Tibial artery (tissue), 4 donors: ENCODE measurements at regions not wholly inside any gene's neighbourhood (a gene's known extent, or its start where the extent isn't known, plus 50 kb on each side); places are given as distances from the start of the nearest gene placed in this dataset.

Experiments
- DNase-seq, 2 donors: peaks; one replicate each; pipeline ENCODE4 v3.0.0-alpha.2; 2019
- H3K27ac ChIP-seq, 2 donors: fragments of 200-600 bp; sonication (generic) in 1 of 2; 1 replicate in 1 of 2; 2 replicates in 1 of 2; pipeline ENCODE4 v1.5.1; 2018 to 2019; ENCODE audit warnings: mild to moderate bottlenecking in 1 of 2
- H3K27me3 ChIP-seq, 2 donors: fragments of 200-600 bp; sonication (generic) in 1 of 2; one replicate each; pipeline versions ENCODE4 v1.5.1 to v1.6.0; 2016 to 2019
- H3K36me3 ChIP-seq, 3 donors: fragments of 200-600 bp; sonication (generic) in 2 of 3; one replicate each; pipeline ENCODE4 v1.5.1; 2016 to 2019; ENCODE audit warnings: mild to moderate bottlenecking in 2 of 3
- H3K4me1 ChIP-seq, 4 donors: fragments of 200-600 bp; sonication (generic) in 2 of 4; 1 replicate in 3 of 4; 2 replicates in 1 of 4; pipeline ENCODE4 v1.5.1; 2016 to 2019
- H3K4me3 ChIP-seq, 2 donors: fragments of 200-600 bp; sonication (generic) in 1 of 2; 1 replicate in 1 of 2; 2 replicates in 1 of 2; pipeline ENCODE4 v1.5.1; 2018 to 2019; ENCODE audit warnings: mild to moderate bottlenecking in 2 of 2
- H3K9me3 ChIP-seq, 3 donors: fragments of 200-600 bp; sonication (generic) in 1 of 3; one replicate each; pipeline ENCODE4 v1.5.1; 2016 to 2019
- intact Hi-C: fragments of 100-400 bp; cut with DNase I; formaldehyde crosslinking; loops from one replicate; pipeline ENCODE4 v1.15.0; 2023; ENCODE audit warnings: low total_unique reads
- TF ChIP-seq, protein P1 (sequence below), 2 experiments: fragments of 200-600 bp in 1 of 2; fragments of 450-650 bp in 1 of 2; IDR thresholded peaks; one replicate each; pipeline ENCODE4 v1.5.1; 2017 to 2019; ENCODE audit warnings: antibody characterized with exemption in 2 of 2, mild to moderate bottlenecking in 1 of 2, moderate library complexity in 1 of 2

DNA sequence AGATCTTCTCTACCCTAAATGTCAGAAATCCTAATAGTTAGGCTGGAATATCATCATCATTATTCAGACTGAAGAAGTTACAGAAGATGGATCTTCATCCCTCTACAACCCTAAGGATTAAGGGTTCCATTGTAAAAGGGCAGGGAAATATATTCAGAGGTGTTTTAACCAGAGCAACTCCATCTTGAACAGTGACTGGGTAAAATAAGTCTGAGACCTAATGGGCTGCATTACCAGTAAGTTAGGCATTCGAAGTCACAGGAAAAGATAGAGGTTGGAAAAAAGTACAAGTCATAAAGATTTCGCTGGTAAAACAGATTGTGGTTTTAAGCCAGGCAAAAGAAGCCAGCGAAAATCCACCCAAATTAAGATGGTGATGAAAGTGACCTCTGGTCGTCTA is 968.7 kb downstream of the CNTNAP5 start:
- Histone ChIP-seq H3K4me3 (no peak overlapping the region), H3K36me3 (no peaks in the 10 kb centered on the region), H3K27me3 (no peaks in the 10 kb centered on the region), H3K9me3 (no peaks in the 10 kb centered on the region), H3K4me1 (no peaks in the 10 kb centered on the region), H3K27ac (no peak overlapping the region)
- DNase-seq, result no peak
- TF ChIP-seq, protein P1, sequence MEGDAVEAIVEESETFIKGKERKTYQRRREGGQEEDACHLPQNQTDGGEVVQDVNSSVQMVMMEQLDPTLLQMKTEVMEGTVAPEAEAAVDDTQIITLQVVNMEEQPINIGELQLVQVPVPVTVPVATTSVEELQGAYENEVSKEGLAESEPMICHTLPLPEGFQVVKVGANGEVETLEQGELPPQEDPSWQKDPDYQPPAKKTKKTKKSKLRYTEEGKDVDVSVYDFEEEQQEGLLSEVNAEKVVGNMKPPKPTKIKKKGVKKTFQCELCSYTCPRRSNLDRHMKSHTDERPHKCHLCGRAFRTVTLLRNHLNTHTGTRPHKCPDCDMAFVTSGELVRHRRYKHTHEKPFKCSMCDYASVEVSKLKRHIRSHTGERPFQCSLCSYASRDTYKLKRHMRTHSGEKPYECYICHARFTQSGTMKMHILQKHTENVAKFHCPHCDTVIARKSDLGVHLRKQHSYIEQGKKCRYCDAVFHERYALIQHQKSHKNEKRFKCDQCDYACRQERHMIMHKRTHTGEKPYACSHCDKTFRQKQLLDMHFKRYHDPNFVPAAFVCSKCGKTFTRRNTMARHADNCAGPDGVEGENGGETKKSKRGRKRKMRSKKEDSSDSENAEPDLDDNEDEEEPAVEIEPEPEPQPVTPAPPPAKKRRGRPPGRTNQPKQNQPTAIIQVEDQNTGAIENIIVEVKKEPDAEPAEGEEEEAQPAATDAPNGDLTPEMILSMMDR (IDR thresholded peaks at IDR 0.05), result no peak
- intact Hi-C loops, result no loop called here

DNA sequence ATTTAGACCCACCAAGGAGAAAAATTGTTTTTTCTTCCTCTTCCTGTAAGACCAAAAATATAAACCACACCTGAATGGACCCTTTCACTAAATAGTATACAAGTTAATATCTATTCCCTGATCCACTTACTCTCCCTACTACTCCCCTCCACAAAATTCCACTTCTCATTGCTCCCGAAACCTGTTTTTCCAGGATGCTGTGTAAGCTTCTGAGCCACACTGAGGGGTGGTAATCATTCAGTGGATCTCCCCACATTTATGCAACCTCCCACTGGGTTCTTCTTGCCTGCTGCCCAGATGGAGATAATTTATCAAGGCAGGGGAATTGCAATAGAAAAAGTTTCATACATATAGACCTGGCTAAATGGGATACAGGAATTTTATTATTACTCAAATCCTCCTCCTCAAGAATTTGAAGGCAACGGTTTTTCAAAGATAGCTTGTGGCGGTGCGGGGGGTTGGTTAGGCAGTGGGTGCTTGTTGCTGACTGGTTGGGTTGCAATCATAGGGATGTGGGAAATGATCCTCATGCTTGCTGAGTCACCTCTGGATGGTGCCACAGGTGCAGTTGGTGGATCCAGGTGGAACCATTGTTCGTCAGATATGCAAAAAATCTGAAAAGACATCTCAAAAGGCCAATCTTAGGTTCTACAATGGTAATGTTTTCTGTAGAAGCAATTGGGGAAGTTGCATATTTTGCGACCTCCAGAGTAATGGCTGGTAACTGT is 970.3 kb downstream of the CNTNAP5 start:
- no peak for DNase-seq
- Histone ChIP-seq H3K27ac (no peak overlapping the region), H3K36me3 (no peaks in the 10 kb centered on the region), H3K4me1 (no peaks in the 10 kb centered on the region), H3K4me3 (no peak overlapping the region), H3K27me3 (no peaks in the 10 kb centered on the region), H3K9me3 (no peaks in the 10 kb centered on the region)
- TF ChIP-seq, protein P1 (IDR thresholded peaks at IDR 0.05), result no peak
- intact Hi-C loops, result no loop called here

DNA sequence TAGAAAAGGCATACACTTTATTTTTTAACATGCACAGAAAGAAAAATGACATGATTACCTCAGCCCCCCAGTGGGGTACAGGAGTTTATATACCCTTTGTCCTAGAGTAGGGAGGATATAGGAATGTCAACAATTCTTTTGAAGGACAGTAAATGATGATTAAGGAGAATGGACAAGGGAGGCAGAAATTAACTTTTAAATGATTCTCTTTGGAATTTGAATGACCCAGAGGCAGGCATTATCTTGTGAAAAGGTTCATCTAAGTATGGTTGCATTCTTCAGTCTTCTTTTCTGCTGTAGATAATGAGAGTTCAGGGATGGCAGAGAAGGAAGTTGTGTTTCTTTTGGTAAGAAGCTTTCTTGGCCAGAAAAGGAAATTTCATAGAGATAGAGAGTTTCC is 971.3 kb downstream of the CNTNAP5 start:
- no peak for DNase-seq
- no peaks in the 10 kb centered on the region for H3K9me3 ChIP-seq
- H3K4me1 ChIP-seq, result no peaks in the 10 kb centered on the region
- no peaks in the 10 kb centered on the region for H3K27me3 ChIP-seq
- no peak overlapping the region for H3K4me3 ChIP-seq
- no peak overlapping the region for H3K27ac ChIP-seq
- H3K36me3 ChIP-seq, result no peaks in the 10 kb centered on the region
- intact Hi-C loops, result no loop called here
- TF ChIP-seq, protein P1 (IDR thresholded peaks at IDR 0.05), result no peak

DNA sequence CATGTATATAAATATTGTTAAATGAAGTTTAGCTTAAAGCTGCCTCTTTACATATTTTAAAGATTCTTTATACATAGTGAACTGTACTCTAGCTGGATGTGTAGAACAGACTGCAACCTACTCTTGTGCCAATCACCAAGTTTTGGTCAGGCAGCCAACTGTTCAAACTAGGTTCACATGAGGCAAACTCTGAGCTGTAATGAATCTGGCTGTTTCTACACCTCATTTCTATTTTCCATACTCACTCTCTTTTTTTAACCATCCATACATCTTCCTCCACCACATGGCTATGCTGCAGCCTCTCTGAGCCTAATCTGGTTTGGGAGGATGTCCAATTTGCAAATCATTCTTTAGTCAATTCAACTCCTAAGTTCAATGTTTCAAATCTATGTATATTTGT is 974.8 kb downstream of the CNTNAP5 start:
- Histone ChIP-seq H3K27me3 (no peaks in the 10 kb centered on the region), H3K36me3 (no peaks in the 10 kb centered on the region), H3K27ac (no peak overlapping the region), H3K4me3 (no peak overlapping the region), H3K4me1 (no peaks in the 10 kb centered on the region), H3K9me3 (no peaks in the 10 kb centered on the region)
- intact Hi-C loops, result no loop called here
- no peak for DNase-seq
- TF ChIP-seq, protein P1 (IDR thresholded peaks at IDR 0.05), result no peak

- intact Hi-C loops, result no loop called here
- no peak overlapping the region for H3K4me3 ChIP-seq
- H3K27ac ChIP-seq, result no peak overlapping the region
- DNase-seq, result no peak
- TF ChIP-seq, protein P1 (IDR thresholded peaks at IDR 0.05), result no peak
- no peaks in the 10 kb centered on the region for H3K27me3 ChIP-seq
- H3K36me3 ChIP-seq, result no peaks in the 10 kb centered on the region
- H3K9me3 ChIP-seq, result no peaks in the 10 kb centered on the region
- no peaks in the 10 kb centered on the region for H3K4me1 ChIP-seq
Measured at GRCh38 chr2:125004106-125004800, 979.2 kb downstream of the CNTNAP5 start.
